GOT3 (cell line): ENCODE measurements at regions not wholly inside any gene's neighbourhood (a gene's known extent, or its start where the extent isn't known, plus 50 kb on each side); places are given as distances from the start of the nearest gene placed in this dataset.

Experiments used
- DNase-seq: peaks from one replicate; lab custom pipeline; 2025; ENCODE audit warnings: mixed read lengths; lab: John Stamatoyannopoulos, UW

DNA sequence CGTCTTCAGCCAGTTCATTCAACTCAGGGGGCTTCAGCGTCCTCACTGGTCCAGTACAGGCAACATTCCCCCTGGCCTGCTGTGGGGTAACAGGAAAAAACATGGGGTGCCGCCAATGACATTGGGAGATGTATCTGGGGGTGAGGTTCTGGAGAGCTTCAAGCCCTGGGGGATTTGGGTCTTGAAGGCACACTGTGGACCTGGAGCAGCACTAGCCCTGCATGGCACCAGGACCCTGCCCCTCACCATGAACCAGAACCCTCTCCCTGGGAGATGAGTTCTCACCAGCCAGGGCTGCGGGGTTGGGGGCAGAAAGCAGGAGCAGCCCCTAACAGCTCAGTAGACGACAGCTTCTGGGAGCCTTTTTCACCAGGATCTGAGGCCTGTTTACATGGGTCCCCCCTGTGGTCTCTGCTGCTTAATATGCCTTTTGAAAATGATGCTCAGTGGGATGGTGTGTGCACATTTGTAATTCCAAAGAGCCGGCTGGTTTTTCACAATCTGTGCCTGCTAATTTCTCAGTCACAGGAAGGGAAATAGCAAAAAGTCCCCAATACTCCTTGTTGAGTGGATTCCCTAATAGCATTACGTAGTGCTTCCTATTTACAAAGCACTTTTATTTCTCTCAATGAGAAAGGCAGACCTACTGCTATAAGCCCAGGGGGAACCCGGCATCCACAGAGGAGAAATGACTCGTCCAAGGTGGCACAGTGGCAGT is 509.5 kb downstream of the RPS24 start:
- DNase-seq: no peak

DNA sequence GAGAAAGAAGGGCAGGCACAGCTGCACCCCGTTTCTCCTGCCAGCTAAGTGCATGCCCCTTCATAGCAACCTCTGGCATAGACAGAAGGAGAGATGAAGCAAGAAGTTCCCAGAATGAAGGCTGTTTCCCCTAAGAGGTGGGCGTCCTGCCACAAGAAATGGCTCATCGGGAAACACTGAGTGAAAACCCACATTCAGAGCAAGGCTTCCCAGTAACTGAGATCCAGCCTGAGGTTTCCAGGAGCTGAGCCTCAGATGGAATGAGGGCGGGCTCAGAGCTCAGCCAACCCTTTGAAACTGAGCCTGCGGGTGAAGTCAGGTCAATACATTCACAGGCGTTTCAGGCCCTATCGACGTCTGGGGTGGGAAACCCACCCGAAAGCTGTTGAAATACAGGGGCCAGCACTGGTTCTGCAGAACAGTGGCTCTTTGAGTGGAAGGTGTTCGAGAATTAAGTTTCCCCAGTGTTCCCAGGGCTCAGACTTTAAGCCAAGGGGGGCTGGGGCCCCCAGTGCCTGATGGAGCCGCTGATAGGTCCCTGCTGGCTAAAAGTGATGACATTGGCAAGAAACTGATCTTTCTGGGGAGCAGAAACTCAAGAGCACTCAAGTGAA is 510.2 kb downstream of the RPS24 start:
- DNase-seq: peak; percentile 41

DNA sequence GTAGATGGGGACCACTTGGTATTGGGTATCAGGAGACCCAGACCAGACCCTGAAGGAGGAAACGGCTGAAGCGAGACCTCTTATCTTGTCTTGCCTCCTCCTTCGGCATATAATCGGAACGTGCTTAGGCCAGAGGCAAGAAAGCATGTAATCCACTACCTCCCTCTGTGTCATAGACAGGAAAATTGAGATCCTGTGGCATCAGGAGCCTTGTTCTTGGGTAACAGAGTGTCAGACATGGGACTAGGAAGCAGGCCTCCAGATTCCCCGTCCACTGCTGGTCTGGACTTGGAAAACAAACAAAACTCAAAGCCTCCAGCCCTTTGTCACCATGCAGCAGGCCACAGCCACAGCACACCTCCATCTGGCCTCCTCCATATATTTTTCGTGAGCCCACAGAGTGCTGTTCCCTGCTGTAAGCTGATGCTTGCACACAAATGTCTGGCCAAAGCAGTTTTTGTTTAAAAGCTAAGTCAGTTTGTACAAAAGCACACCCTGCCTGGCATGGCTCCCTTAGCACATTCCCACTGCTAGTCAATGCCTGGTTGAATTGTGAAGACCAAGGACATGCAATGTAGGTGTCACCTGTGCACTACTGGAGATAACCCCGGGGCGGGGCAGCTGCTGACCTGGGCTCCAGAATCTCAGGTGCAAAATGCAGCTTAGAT is 510.9 kb downstream of the RPS24 start:
- DNase-seq: no peak

DNA sequence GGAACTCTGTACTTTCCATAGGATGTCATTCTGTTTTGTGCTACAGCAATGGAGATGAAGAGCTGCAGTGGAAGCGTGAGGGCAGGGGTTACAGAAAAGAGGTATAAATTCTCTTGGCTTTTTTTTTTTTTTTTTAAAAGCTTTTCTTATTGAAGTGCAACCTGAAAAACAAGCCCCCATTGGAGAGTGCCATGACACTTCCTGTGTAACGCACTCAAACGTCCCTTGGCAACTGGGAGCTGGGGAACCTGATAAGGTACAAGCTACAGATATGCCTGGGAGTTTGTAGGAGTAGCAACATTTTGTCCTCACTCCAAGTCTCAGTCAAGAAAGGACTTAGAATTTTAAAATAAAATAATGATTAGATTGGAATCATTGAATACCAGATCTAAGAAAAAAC is 512.1 kb downstream of the RPS24 start:
- DNase-seq: no peak

DNA sequence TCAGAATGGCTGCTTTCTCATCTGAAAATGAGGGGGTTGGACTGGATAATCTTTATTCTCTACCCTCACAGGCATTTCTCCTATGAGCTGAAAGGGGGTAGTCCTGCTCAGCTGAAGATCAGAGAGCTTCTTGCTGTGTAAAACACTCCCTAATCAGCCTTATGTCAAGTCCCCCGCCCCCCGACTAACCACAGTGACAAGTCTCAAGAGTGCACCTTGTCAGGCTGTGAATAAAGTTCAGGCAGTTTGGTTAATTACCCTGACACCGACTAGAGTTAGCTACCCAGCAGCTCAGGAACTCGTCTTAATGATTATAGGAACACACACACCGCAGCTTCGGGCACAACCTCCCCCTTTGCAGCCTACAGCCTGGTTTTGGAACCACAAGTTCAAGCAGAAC is 513.7 kb downstream of the RPS24 start:
- no peak for DNase-seq

DNA sequence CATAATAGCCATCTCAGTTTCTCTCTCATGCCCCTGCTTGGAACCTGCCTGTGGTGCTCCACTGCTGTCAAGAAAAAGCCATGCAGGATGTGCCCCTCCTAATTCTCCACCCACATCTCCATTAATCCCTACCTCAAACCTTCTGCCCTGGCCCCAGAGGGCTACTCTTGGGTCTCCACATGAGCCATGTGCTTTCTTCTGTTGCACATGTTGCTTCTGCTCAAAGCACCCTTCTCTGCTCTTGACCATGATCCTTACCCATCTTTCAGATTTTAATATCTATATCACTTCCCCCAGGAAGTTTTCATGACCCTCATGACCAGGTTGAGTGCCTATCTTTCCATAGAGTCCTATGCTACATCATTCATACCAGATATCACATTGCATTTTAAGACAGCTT is 514.2 kb downstream of the RPS24 start:
- DNase-seq: no peak

DNA sequence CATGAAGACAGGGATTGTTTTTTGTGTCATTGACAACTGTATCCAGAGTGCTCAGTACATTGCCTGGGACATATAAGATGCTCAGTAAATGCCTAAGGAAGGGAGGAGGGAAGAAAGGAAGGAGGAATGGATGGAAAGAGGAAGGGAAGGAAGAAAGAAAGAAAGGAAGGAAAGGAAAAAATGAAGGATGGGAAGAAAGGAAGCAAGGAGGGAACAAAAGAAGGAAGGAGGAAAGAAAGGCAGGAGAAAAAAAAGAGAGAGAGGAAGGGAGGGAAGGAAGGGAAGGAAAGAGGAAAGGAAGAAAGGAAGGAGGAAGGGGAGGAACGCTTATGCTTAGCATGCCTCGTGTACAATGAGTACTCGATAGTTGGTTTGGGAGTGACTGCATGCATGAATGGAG is 514.7 kb downstream of the RPS24 start:
- no peak for DNase-seq

DNA sequence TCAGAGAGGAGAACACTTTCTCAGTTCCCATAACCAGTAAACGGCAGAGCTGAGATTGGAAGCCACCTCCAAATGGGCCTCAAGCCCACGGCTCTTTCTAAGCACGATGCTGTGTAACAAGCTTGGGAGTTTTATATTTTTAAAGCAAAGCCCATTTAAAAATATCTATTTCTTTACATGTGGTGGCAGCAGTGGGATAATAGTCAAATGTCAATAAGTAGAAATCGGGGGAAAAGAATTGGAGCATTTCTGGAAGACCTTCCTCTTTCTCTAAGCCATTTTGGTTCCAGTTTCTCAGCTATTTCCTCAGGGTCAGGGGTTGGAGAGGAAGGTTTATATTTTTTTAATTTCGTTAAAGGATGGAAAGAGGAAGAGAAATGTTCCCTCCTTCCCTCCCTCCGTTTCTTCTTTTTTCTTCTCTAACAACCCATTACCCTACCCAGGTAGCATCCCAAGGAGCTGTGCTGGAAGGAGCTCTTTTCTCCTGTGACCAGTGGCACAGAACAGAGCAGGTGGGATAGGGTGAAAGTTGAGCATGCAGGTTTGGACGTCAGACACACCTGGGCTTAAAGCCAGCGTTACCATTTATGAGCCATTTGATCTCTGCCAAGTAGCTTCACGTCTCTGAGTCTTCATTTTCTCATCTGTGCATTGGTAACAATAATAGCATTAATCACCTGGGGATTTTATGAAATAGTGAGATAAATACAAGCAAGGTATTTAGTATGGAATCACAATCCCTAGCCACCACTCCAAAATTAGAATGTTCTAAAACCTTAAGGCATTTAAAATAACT is 515.7 kb downstream of the RPS24 start:
- no peak for DNase-seq

DNA sequence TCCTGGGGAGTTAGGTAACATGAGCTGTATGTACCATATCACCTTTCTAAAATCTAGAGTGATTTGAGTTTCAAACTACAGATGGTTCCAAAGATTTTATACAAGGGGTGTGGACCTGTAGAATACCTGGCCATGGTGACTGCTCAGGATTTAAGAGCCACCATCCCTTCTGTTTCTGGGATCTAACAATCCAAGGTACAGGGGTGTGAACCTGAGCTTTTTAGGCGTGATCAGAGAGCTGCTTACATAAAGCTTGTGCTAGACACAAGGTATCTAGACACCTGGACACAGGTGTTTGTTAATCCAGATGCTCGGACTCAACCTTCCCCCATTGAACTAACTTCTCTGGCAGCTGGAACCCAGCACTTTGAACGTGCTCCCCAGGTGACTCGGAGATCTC is 516.4 kb downstream of the RPS24 start:
- no peak for DNase-seq

DNA sequence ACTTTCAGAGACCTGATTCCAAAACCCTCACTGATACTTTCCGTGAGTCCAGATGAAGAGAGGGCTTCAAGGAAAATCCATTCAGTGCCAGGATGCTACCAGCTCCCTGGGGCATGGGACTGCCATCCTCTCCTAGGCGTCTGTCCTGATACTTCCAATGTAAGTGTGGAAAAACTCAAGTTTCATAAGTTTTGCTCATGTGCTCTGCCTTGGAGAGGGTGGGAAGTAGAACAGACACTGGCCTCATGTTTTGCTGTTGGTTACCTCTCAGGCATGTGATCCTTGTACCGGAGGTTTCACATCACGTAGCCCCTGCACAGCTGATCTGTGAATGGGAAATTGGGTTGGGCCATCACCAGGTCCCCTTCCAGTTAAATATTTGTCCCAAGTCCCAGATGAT is 517.1 kb downstream of the RPS24 start:
- no peak for DNase-seq

DNA sequence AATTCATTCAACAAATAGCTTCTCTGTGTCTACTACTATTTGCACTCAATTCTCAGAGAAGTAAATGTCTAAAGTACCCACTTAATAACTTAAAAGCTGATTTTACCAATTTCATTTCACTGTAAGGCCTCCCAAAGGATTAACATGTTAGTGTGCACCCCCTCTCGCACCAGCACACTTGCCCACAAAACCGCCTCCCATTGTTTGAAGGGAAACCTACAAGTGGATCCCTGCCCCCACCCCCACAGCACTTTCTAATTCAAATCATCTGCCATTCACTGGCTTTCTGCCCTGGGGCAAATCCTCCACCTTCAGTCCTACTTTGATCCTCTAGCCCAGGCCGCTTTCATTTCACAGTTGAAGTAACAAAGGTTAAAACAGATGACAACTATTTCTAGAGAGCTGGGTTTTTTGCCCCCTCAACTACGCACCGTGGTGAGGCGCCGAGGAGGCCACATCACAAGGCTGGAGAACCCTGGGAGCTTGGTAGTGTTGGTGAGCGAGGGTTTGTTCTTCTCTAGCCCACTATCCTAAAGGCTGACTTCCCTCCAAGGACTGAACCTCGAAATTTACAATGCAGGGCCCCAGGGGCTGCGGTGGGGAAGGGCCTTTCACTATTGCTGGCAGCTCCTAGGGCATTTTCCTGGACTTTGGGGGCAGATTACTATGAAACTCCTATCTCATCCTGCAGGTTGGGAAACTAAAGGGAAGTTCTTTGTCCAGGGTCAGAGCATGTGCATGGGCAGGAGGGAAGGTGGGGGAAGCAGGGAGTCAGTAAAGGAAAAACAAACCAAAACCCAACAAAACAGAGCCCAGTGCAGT is 517.4 kb upstream of the ZMIZ1 start:
- no peak for DNase-seq

DNA sequence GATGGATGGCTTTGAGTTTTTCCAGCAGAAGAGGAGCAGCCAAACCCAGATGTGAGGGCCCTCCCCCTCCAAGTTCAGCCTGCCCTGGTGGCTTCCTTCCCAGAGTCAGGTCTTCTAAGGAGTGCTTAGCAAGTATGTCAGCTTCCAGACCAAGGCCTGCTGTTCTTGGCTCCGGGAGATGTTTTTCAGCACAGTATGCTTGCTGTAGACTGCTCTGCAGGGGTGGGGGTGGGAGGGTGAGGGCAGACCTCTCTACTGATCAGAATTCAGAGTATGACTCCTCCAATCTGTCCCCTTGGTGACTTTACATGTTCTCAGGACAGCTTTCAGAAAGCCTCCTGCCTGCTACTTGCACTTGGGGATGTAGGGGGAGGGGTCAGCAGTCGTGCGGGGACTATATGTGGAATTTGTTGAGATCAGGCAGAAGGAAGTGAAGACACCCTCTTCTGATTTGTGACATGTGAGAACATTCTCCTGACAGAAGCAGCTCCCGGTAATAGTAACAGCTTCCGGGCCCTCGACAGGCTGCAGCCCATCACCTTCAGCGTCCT is 516.4 kb upstream of the ZMIZ1 start:
- no peak for DNase-seq

DNA sequence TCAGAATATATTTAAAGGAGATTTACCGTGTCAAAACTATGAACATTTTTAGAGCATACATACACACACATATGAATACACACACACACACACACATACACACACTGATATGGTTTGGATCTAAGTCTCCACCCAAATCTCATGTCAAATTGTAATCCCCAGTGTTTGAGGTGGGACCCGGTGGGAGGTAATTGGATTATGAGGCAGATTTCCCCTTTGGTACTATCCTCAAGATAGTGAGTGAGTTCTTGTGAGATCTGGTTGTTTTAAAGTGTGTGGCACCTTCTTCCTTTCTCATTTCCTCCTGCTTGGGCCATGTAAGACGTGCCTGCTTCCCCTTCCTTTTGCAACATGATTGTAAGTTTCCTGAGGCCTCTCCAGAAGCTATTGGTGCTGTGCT is 515.0 kb upstream of the ZMIZ1 start:
- no peak for DNase-seq

DNA sequence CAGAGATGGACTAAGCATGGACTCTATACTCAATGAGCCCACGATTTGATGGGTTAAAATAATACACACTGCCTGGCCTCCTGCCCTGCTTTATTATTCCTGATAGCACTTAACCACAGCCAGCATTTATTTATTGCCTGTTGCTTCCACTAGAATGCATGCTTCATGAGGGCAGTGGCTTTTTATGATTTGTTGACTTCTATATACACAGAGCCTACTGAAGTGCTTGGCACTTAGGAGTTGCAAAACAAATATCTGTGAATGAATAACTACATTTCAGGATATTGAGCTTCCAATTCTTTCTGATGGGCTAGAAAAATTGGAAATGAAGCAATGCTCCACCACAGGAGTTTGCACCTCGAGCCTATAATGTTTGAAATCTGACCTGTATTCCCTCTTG is 513.6 kb upstream of the ZMIZ1 start:
- no peak for DNase-seq

DNA sequence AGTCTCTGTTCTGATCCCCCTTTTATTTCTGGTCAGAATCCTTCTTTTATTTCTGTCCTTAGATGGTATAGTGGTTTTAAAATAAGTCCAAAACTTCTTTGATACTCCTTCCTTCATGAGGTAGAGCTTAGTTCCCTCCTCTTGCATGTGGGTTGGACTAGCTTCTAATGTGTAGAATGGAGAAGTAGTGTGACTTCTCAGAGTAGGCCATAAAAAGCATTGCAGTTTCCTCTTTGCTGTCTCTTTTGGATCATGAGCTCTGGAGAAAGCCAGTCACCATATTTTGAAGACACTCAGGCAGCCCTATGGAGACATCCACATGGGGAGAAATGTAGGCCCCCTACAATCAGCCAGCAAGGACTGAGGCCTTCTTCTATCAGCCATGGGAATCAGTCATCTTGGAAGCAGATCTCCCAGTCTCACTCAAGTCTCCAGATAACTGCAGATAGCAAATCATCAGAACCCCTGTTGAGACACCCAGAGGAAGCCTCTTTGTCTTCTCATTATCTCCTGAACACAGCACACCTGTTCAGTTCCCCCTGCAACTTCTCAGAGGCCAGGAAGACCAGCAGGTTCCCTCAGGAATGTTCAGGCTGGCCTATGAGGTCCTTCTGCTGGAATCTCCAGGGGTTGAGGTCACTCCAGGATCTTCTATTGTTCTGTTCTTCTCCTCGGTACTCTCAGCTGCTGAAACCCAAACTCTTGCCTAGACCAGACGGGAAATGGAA is 511.9 kb upstream of the ZMIZ1 start:
- no peak for DNase-seq

DNA sequence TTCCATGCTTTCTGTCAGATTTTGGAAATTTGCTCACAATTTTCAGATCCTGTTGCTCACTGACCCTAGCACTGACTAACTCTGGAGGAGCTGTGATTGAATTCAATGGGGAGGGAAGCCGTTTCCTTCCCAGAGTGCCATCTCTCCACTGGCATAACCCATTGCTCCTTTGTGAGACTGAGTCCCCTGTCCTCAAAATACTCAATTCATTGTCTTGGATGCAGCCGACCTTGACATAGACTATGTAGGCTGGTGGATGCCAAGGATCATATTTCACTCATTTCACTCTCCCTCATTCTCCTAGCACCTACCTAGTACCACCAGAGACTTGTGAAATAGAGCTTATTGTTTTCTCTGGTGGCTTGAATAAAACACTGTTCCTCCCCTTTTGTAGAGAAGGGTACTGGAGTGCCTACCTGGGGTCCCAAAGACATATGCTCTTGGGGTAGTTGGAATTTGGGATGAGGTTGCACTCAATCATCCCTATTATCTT is 511.3 kb upstream of the ZMIZ1 start:
- no peak for DNase-seq

DNA sequence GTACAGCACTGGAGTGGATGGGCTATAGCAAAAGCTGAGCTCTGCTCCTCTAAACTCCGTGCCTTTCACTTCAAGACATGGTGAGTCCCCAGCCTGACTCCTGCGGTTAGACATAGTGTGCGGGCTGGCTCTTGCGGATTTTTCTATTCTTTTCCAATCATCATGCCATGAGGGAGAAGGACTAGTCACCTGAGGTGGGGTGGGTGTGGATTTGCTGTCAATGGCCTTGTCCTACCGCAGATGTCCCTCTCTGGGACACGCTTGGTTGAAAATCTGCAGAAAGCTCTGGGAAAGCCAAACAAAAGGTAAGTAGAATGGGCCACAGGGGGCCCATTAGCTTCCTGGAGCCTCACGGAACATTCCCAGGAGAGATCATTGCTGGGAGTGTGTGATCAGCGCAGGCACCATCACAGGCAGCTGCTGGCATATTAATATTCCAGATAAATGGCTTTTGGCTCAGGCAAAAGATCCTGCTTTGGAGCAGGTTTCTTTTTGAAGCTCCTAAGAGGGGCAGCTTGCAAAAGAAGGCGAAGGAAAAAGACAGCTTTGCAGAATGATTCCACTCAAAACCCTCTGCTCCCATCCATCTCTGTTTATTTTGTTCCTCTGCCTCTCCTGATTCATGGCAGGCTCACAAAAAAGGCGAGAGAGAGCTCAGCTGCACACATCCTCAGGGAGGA is 509.0 kb upstream of the ZMIZ1 start:
- DNase-seq: no peak

DNA sequence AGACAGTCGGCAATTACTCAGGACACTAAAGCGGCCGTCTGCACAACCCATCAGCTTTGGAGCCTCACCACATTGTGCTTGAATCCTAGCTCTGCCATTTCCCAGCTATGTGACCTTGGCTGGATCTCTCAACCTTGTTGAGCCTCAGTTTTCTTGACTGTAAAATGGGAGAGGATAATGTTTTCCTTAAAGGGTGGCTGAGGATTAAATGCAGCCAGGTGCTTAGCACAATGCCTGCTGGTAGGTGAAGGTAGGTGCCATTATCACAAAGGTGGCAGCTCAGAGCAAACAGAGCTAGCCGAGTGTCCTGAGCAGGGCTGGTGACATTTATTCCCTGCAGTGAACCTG is 508.5 kb upstream of the ZMIZ1 start:
- DNase-seq: no peak

DNA sequence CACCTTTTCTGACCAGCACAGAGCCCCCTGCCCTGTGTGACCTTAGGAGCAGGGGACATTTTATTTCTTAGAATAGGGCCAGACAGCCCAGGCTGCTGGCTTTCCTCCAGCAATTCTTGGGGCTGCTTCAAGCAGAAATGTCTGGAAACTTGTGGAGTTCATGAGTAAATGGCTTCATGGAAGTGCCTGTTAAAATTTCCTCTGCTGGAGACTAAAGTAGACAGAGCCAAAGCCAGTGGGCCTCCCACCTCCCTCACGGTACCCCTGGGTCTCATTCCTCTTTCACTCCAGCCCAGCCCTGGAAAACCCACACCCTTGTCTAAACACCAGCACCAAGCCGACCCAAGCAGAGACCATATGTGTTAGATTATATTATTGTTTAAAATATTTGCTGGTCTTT is 505.5 kb upstream of the ZMIZ1 start:
- DNase-seq: no peak

DNA sequence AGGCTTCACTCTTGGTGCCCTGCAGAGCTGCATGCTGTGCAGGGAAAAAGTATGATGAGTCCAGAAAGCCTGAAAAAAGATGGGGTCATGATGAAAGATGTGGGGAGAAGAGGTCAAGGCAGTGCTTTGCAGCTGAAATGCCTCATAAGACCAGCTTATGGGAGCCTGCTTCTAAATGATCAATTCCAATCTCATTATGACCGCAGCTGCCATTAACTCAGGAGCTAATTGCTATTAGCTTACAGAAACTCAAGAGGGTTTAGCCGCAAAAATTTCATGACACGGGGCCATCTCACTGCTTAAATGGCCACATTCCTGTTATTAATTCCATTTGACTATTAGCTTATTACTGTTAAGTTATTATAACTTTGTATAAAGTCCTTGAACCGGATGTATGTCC is 502.9 kb upstream of the ZMIZ1 start:
- no peak for DNase-seq
